Trophoblast cell (in vitro differentiated cells and primary cell): ENCODE measurements at regions not wholly inside any gene's neighbourhood (a gene's known extent, or its start where the extent isn't known, plus 50 kb on each side); places are given as distances from the start of the nearest gene placed in this dataset.

Source experiments
- DNase-seq, 2 donors: peaks; one replicate each; pipeline ENCODE4 v3.0.0-alpha.2; 2016
- H2AFZ ChIP-seq: 2 replicates; pipeline ENCODE4 v1.6.1; 2013; ENCODE audit warnings: low read length, moderate library complexity, mild to moderate bottlenecking; ENCODE audit not compliant: insufficient read depth, poor library complexity
- H2AK5ac ChIP-seq: 2 replicates; pipeline ENCODE4 v1.6.1; 2013; ENCODE audit warnings: mild to moderate bottlenecking, low read length
- H2BK120ac ChIP-seq: 2 replicates; pipeline ENCODE4 v1.6.1; 2013; ENCODE audit warnings: low read length, mild to moderate bottlenecking, moderate library complexity; ENCODE audit not compliant: insufficient read depth, poor library complexity
- H2BK12ac ChIP-seq: 2 replicates; pipeline ENCODE4 v1.6.1; 2013; ENCODE audit warnings: mild to moderate bottlenecking, low read length, moderate library complexity
- H2BK5ac ChIP-seq: 2 replicates; pipeline ENCODE4 v1.6.1; 2013; ENCODE audit warnings: low read length, low read depth, moderate library complexity, mild to moderate bottlenecking; ENCODE audit not compliant: poor library complexity
- H3K14ac ChIP-seq: 2 replicates; pipeline ENCODE4 v1.6.1; 2013; ENCODE audit warnings: mild to moderate bottlenecking, low read length
- H3K18ac ChIP-seq: 2 replicates; pipeline ENCODE4 v1.6.1; 2013; ENCODE audit warnings: mild to moderate bottlenecking, low read length
- H3K23ac ChIP-seq: 2 replicates; pipeline ENCODE4 v1.6.1; 2013; ENCODE audit warnings: low read length
- H3K27ac ChIP-seq: 2 replicates; pipeline ENCODE4 v1.5.1; 2013; ENCODE audit warnings: low read depth, mild to moderate bottlenecking, inconsistent platforms, low read length, moderate library complexity
- H3K27me3 ChIP-seq: 2 replicates; pipeline ENCODE4 v1.6.1; 2013; ENCODE audit warnings: inconsistent platforms, mild to moderate bottlenecking, low read length, moderate library complexity; ENCODE audit not compliant: insufficient read depth
- H3K36me3 ChIP-seq, 2 experiments: 1 replicate in 1 of 2; 2 replicates in 1 of 2; pipeline ENCODE4 v1.6.1; 2013; ENCODE audit warnings: low read length in 2 of 2, mild to moderate bottlenecking in 2 of 2, moderate library complexity in 1 of 2; ENCODE audit not compliant: insufficient read depth in 2 of 2, control insufficient read depth in 1 of 2
- H3K4ac ChIP-seq: 2 replicates; pipeline ENCODE4 v1.6.1; 2013; ENCODE audit warnings: low read depth, mild to moderate bottlenecking, low read length, moderate library complexity
- H3K4me1 ChIP-seq, 2 experiments: 1 replicate in 1 of 2; 2 replicates in 1 of 2; pipeline ENCODE4 v1.6.1; 2013; ENCODE audit warnings: low read length in 2 of 2, mild to moderate bottlenecking in 2 of 2, moderate library complexity in 1 of 2; ENCODE audit not compliant: insufficient read depth in 2 of 2, control insufficient read depth in 1 of 2
- H3K4me2 ChIP-seq: 2 replicates; pipeline ENCODE4 v1.6.1; 2013; ENCODE audit warnings: inconsistent platforms, mild to moderate bottlenecking, low read length, moderate library complexity
- H3K4me3 ChIP-seq: 2 replicates; pipeline ENCODE4 v1.5.1; 2013; ENCODE audit warnings: mild to moderate bottlenecking, low read depth, low read length, inconsistent platforms
- H3K79me1 ChIP-seq: one replicate; pipeline ENCODE4 v1.6.1; 2013; ENCODE audit warnings: low read length
- H3K79me2 ChIP-seq: 2 replicates; pipeline ENCODE4 v1.6.1; 2013; ENCODE audit warnings: low read length, mild to moderate bottlenecking; ENCODE audit not compliant: control insufficient read depth, insufficient read depth, poor library complexity
- H3K9ac ChIP-seq: 2 replicates; pipeline ENCODE4 v1.6.1; 2013; ENCODE audit warnings: mild to moderate bottlenecking, low read length
- H3K9me3 ChIP-seq: 2 replicates; pipeline ENCODE4 v1.6.1; 2013; ENCODE audit warnings: low read depth, mild to moderate bottlenecking, control low read depth, inconsistent platforms, low read length; ENCODE audit not compliant: insufficient read depth
- H4K12ac ChIP-seq: 2 replicates; pipeline ENCODE4 v1.6.1; 2013; ENCODE audit warnings: low read depth, mild to moderate bottlenecking, low read length, moderate library complexity
- H4K8ac ChIP-seq: 2 replicates; pipeline ENCODE4 v1.6.1; 2013; ENCODE audit warnings: low read depth, mild to moderate bottlenecking, low read length, moderate library complexity
- H4K91ac ChIP-seq: one replicate; pipeline ENCODE4 v1.6.1; 2013; ENCODE audit warnings: low read depth, mild to moderate bottlenecking, low read length, moderate library complexity
- whole genome bisulfite sequencing: extraction: QIAGEN DNeasy Blood & Tissue Kit; methylation state at CpG from one replicate; pipeline ENCODE4 v1.1.7; 2013; ENCODE audit warnings: missing lambda C conversion rate; ENCODE audit not compliant: insufficient read length, insufficient coverage; ENCODE audit errors: extremely low coverage; 5-methylcytosine and 5-hydroxymethylcytosine counted together

GRCh38 chr18:54503131-54503894 is 87.7 kb upstream of the DYNAP start:
- no peaks in the 10 kb centered on the region for H3K79me2 ChIP-seq
- no peak overlapping the region for H3K4ac ChIP-seq
- no peak overlapping the region for H2BK120ac ChIP-seq
- H4K91ac ChIP-seq: no peak overlapping the region
- H3K4me2 ChIP-seq: no peak overlapping the region
- no peaks in the 10 kb centered on the region for H3K36me3 ChIP-seq
- DNase-seq: no peak
- H2AFZ ChIP-seq: no peak overlapping the region
- no peaks in the 10 kb centered on the region for H3K9me3 ChIP-seq
- H4K12ac ChIP-seq: no peak overlapping the region
- no peak overlapping the region for H3K27ac ChIP-seq
- no peak overlapping the region for H3K18ac ChIP-seq
- H3K27me3 ChIP-seq: no peaks in the 10 kb centered on the region
- H3K4me1 ChIP-seq: no peaks in the 10 kb centered on the region
- no peak overlapping the region for H2BK5ac ChIP-seq
- no peaks in the 10 kb centered on the region for H3K79me1 ChIP-seq
- no peak overlapping the region for H2AK5ac ChIP-seq
- no peak overlapping the region for H2BK12ac ChIP-seq
- no peak overlapping the region for H3K14ac ChIP-seq
- no peak overlapping the region for H3K23ac ChIP-seq
- no CpG with 5 or more reads among the region's 4 CpGs for whole genome bisulfite sequencing
- H3K4me3 ChIP-seq: no peak overlapping the region
- no peak overlapping the region for H4K8ac ChIP-seq
- H3K9ac ChIP-seq: no peak overlapping the region

- H2BK5ac ChIP-seq: no peak overlapping the region
- H3K36me3 ChIP-seq: no peaks in the 10 kb centered on the region
- no peak overlapping the region for H3K4me3 ChIP-seq
- no peaks in the 10 kb centered on the region for H3K79me1 ChIP-seq
- no peak overlapping the region for H3K9ac ChIP-seq
- no peak for DNase-seq
- no peak overlapping the region for H4K12ac ChIP-seq
- H3K79me2 ChIP-seq: no peaks in the 10 kb centered on the region
- H3K18ac ChIP-seq: no peak overlapping the region
- no peak overlapping the region for H3K4me2 ChIP-seq
- WGBS: no CpG with 5 or more reads among the region's 2 CpGs
- no peaks in the 10 kb centered on the region for H3K27me3 ChIP-seq
- H2AK5ac ChIP-seq: no peak overlapping the region
- no peak overlapping the region for H3K27ac ChIP-seq
- no peak overlapping the region for H3K4ac ChIP-seq
- no peak overlapping the region for H3K23ac ChIP-seq
- H3K4me1 ChIP-seq: no peaks in the 10 kb centered on the region
- no peak overlapping the region for H2BK120ac ChIP-seq
- H2BK12ac ChIP-seq: no peak overlapping the region
- no peak overlapping the region for H3K14ac ChIP-seq
- H3K9me3 ChIP-seq: no peaks in the 10 kb centered on the region
- no peak overlapping the region for H4K8ac ChIP-seq
- no peak overlapping the region for H4K91ac ChIP-seq
- no peak overlapping the region for H2AFZ ChIP-seq
Measured at GRCh38 chr18:54506516-54507261, 84.4 kb upstream of the DYNAP start.

DNA sequence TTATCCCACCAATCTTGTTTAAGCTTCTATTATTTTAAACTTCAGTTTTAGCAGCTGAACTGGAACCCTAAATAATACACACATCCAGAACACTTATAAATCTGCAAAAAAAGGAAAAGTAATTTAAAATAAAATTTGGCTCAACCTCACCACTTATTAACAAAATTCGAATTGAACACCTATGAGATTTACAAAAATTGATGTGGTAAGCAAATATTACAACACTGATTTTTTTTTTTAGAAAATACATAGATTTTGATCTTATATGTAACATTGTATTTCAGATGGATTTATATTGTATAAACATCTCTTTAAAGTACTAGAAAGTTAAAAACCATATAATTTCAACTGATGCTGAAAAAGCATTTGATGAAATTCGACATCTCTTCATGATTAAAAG is 81.3 kb upstream of the DYNAP start:
- H2BK12ac ChIP-seq: no peak overlapping the region
- DNase-seq: no peak
- no peak overlapping the region for H3K4me3 ChIP-seq
- H3K79me2 ChIP-seq: no peaks in the 10 kb centered on the region
- no peak overlapping the region for H4K91ac ChIP-seq
- H3K4ac ChIP-seq: no peak overlapping the region
- no peak overlapping the region for H3K4me2 ChIP-seq
- H3K23ac ChIP-seq: no peak overlapping the region
- H3K14ac ChIP-seq: no peak overlapping the region
- H3K79me1 ChIP-seq: no peaks in the 10 kb centered on the region
- no peak overlapping the region for H4K12ac ChIP-seq
- no peak overlapping the region for H2AFZ ChIP-seq
- WGBS: no CpG with 5 or more reads among the region's 2 CpGs
- H3K9me3 ChIP-seq: no peaks in the 10 kb centered on the region
- H2AK5ac ChIP-seq: no peak overlapping the region
- no peaks in the 10 kb centered on the region for H3K27me3 ChIP-seq
- no peak overlapping the region for H4K8ac ChIP-seq
- H3K4me1 ChIP-seq: no peaks in the 10 kb centered on the region
- no peaks in the 10 kb centered on the region for H3K36me3 ChIP-seq
- no peak overlapping the region for H3K18ac ChIP-seq
- no peak overlapping the region for H3K27ac ChIP-seq
- no peak overlapping the region for H2BK5ac ChIP-seq
- H2BK120ac ChIP-seq: no peak overlapping the region
- H3K9ac ChIP-seq: no peak overlapping the region

GRCh38 chr18:54515149-54515548 is 75.9 kb upstream of the DYNAP start:
- Histone ChIP-seq H3K9ac (no peak overlapping the region), H3K18ac (no peak overlapping the region), H2BK120ac (no peak overlapping the region), H2AK5ac (no peak overlapping the region), H2BK12ac (no peak overlapping the region), H3K4me2 (no peak overlapping the region), H3K79me2 (no peaks in the 10 kb centered on the region), H2AFZ (no peak overlapping the region), H4K12ac (no peak overlapping the region), H3K4me3 (no peak overlapping the region), H3K79me1 (no peaks in the 10 kb centered on the region), H3K36me3 (no peaks in the 10 kb centered on the region), H3K27ac (no peak overlapping the region), H3K4me1 (no peaks in the 10 kb centered on the region), H3K9me3 (no peaks in the 10 kb centered on the region), H3K27me3 (no peaks in the 10 kb centered on the region), H2BK5ac (no peak overlapping the region), H4K8ac (no peak overlapping the region), H3K23ac (no peak overlapping the region), H3K4ac (no peak overlapping the region), H4K91ac (no peak overlapping the region), H3K14ac (no peak overlapping the region)
- DNase-seq: no peak
- no CpG with 5 or more reads among the region's 2 CpGs for WGBS
